Osteoblast (primary cell): ENCODE measurements at regions not wholly inside any gene's neighbourhood (a gene's known extent, or its start where the extent isn't known, plus 50 kb on each side); places are given as distances from the start of the nearest gene placed in this dataset.

Experiments
- DNase-seq: peaks from one replicate; pipeline ENCODE4 v3.0.0; 2011; ENCODE audit warnings: low spot score, mixed read lengths; ENCODE audit not compliant: insufficient read length; ENCODE audit errors: missing footprints
- H2AFZ ChIP-seq: 2 replicates; pipeline ENCODE4 v1.6.0; 2011; ENCODE audit warnings: mild to moderate bottlenecking, low read length
- H3K27ac ChIP-seq: 2 replicates; pipeline ENCODE4 v1.5.1; 2011; ENCODE audit warnings: mild to moderate bottlenecking, low read depth, low read length, moderate library complexity
- H3K27me3 ChIP-seq: 2 replicates; pipeline ENCODE4 v1.6.0; 2012; ENCODE audit warnings: mild to moderate bottlenecking, control low read depth, inconsistent platforms, low read length, moderate library complexity; ENCODE audit not compliant: insufficient read depth
- H3K36me3 ChIP-seq: 2 replicates; pipeline ENCODE4 v1.5.1; 2011; ENCODE audit warnings: mild to moderate bottlenecking, low read length, control low read depth, moderate library complexity; ENCODE audit not compliant: insufficient read depth
- H3K4me1 ChIP-seq: 2 replicates; pipeline ENCODE4 v1.5.1; 2011; ENCODE audit warnings: mild to moderate bottlenecking, low read length, control low read depth, moderate library complexity; ENCODE audit not compliant: insufficient read depth
- H3K4me2 ChIP-seq: 2 replicates; pipeline ENCODE4 v1.6.0; 2011; ENCODE audit warnings: mild to moderate bottlenecking, low read length; ENCODE audit not compliant: insufficient read depth
- H3K4me3 ChIP-seq: fragments of 200-600 bp; sonication (generic); 3 replicates; pipeline ENCODE4 v1.5.1; 2012; ENCODE audit warnings: mild to moderate bottlenecking, low read length, inconsistent platforms; ENCODE audit not compliant: insufficient read depth
- H3K79me2 ChIP-seq: 2 replicates; pipeline ENCODE4 v1.6.0; 2012; ENCODE audit warnings: mild to moderate bottlenecking, low read length, control low read depth, inconsistent platforms; ENCODE audit not compliant: insufficient read depth
- H3K9me3 ChIP-seq: 2 replicates; pipeline ENCODE4 v1.5.1; 2011; ENCODE audit warnings: low read depth, low read length, control low read depth
- H4K20me1 ChIP-seq: 2 replicates; pipeline ENCODE4 v1.6.0; 2012; ENCODE audit warnings: mild to moderate bottlenecking, low read length, control low read depth; ENCODE audit not compliant: insufficient read depth
- TF ChIP-seq, protein P1 (sequence below): IDR thresholded peaks from 2 replicates; pipeline ENCODE4 v1.5.1; 2011; ENCODE audit warnings: mild to moderate bottlenecking, low read depth, low read length, moderate library complexity; ENCODE audit errors: extremely low read depth

DNA sequence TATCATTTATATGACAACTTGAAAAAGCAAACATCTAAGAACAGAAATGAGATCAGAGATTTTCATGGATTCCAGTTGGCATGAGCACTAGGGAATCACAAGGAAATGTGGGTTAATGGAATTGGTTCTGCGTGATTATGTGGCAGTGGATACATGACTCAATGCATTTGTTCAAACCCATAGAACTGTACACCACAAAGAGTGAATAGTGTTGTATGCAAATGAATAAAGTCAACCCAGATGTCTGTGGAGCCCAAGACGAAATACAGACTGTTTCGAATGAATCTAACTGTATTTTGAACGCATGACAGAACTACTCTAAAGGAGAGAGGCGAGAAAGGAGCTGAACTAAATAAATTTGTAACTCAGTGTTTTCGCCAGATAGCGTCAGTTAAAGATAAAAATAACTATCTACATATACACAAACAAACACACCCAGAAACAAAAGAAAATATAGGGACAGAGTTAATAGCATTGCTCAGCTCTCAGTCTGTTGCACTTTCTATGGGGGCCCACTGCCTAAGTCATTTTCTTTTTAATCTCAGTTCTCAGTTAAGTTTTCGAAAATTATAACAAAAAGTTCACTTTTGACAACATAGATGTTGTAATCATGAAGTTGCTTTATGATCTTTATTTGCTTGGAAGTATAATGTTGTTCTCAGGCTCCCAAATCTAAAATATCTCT, 636.7 kb upstream of the SEMA3D start:
- H3K27ac ChIP-seq = no peak overlapping the region
- H3K36me3 ChIP-seq = no peaks in the 10 kb centered on the region
- no peak overlapping the region for H3K4me2 ChIP-seq
- H4K20me1 ChIP-seq = no peaks in the 10 kb centered on the region
- DNase-seq = no peak
- H3K4me3 ChIP-seq = no peak overlapping the region
- H3K79me2 ChIP-seq = no peaks in the 10 kb centered on the region
- peaks cover 3% of the 10 kb centered on the region for H3K9me3 ChIP-seq
- no peaks in the 10 kb centered on the region for H3K27me3 ChIP-seq
- TF ChIP-seq, protein P1, sequence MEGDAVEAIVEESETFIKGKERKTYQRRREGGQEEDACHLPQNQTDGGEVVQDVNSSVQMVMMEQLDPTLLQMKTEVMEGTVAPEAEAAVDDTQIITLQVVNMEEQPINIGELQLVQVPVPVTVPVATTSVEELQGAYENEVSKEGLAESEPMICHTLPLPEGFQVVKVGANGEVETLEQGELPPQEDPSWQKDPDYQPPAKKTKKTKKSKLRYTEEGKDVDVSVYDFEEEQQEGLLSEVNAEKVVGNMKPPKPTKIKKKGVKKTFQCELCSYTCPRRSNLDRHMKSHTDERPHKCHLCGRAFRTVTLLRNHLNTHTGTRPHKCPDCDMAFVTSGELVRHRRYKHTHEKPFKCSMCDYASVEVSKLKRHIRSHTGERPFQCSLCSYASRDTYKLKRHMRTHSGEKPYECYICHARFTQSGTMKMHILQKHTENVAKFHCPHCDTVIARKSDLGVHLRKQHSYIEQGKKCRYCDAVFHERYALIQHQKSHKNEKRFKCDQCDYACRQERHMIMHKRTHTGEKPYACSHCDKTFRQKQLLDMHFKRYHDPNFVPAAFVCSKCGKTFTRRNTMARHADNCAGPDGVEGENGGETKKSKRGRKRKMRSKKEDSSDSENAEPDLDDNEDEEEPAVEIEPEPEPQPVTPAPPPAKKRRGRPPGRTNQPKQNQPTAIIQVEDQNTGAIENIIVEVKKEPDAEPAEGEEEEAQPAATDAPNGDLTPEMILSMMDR = no peak
- no peak overlapping the region for H2AFZ ChIP-seq
- H3K4me1 ChIP-seq = no peaks in the 10 kb centered on the region

DNA sequence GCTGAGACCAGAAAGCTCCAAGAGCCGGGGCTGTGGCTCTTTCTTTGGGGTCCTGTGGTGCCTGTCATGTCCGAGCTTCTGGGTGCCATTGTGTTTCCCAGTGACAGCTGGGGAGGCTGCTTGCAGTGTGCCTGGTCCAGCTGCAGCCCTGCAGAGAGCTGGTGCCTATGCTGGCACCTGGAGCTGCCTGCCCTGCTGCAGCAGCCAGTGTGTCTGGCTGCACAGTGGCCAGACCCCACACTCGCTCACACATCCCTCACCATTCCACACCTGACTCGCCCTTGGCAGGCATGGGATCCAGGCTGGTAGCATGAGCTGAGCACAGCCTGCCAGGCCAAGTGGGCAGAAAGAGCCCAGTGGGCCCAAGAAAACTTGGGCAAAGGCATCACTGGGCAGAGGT, 635.1 kb upstream of the SEMA3D start:
- peaks cover 3% of the 10 kb centered on the region for H3K9me3 ChIP-seq
- no peaks in the 10 kb centered on the region for H3K36me3 ChIP-seq
- no peak overlapping the region for H2AFZ ChIP-seq
- no peaks in the 10 kb centered on the region for H3K79me2 ChIP-seq
- TF ChIP-seq, protein P1 = no peak
- no peak overlapping the region for H3K27ac ChIP-seq
- H3K4me1 ChIP-seq = no peaks in the 10 kb centered on the region
- no peaks in the 10 kb centered on the region for H4K20me1 ChIP-seq
- no peak overlapping the region for H3K4me2 ChIP-seq
- no peak overlapping the region for H3K4me3 ChIP-seq
- DNase-seq = no peak
- H3K27me3 ChIP-seq = no peaks in the 10 kb centered on the region

DNA sequence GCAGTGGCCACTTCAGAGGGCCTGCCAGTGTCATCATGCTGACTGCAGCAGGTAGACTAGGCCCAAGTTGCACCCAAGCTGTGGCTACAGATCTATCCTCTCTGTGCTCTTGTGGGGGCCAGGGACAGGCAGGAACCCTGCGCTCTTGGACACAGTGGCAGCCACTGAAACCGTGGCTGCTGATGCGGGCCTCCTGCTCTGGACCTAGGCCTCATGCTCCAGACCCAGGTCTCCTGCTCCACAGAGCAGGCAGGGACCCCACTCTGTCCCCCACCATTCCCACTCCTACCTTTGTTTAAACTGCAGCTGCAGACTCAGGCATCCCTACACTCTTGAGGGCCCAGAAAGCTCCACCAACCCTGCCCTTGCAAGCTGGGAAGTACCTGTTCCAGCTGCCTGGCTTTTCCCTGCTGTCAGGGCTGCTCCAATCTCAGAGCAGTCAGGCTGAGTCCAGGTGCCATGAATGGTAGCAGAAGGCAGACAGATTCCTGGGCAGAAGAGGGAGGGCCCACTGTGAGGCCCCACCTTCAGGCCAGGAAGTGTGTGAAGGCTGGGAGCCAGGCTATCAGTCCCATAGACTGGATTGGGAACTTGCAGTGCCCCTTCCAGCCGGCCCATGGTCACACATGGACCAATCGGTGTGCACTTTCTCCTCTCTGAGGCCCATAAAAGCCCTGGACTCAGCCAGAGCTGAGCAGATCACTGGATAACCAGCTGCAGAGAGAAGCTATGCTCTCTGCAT, 634.0 kb upstream of the SEMA3D start:
- Histone ChIP-seq H3K79me2 (no peaks in the 10 kb centered on the region), H3K27me3 (no peaks in the 10 kb centered on the region), H3K4me1 (no peaks in the 10 kb centered on the region), H3K9me3 (peaks cover 3% of the 10 kb centered on the region), H3K4me2 (no peak overlapping the region), H3K27ac (no peak overlapping the region), H3K4me3 (no peak overlapping the region), H3K36me3 (no peaks in the 10 kb centered on the region), H4K20me1 (no peaks in the 10 kb centered on the region), H2AFZ (no peak overlapping the region)
- TF ChIP-seq, protein P1 = no peak
- DNase-seq = no peak

DNA sequence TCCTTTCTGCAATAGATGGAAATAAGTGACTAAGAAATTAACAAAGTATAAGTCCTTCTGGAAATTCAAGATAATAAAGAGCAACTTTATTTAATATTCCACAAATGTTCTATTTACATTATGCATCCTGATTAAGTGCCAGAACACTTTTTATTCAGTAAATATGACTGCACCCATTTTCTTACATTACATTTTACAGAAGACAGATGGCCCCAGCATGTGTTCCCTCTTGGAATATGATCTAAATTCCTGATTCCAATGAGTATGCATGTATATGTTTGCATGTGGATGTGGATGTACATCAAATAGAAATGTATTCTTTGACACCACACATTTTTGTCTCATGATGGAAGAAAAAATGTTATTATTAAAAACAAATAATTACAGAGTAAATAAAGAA, 628.7 kb upstream of the SEMA3D start:
- H4K20me1 ChIP-seq = no peaks in the 10 kb centered on the region
- H3K27me3 ChIP-seq = no peaks in the 10 kb centered on the region
- H3K4me2 ChIP-seq = no peak overlapping the region
- no peak overlapping the region for H2AFZ ChIP-seq
- H3K9me3 ChIP-seq = no peaks in the 10 kb centered on the region
- no peaks in the 10 kb centered on the region for H3K4me1 ChIP-seq
- no peak overlapping the region for H3K4me3 ChIP-seq
- TF ChIP-seq, protein P1 = no peak
- no peaks in the 10 kb centered on the region for H3K79me2 ChIP-seq
- DNase-seq = no peak
- H3K27ac ChIP-seq = no peak overlapping the region
- H3K36me3 ChIP-seq = no peaks in the 10 kb centered on the region
